ENCODE measurements at regions not wholly inside any gene's neighbourhood (a gene's known extent, or its start where the extent isn't known, plus 50 kb on each side); places are given as distances from the start of the nearest gene placed in this dataset.

DNA sequence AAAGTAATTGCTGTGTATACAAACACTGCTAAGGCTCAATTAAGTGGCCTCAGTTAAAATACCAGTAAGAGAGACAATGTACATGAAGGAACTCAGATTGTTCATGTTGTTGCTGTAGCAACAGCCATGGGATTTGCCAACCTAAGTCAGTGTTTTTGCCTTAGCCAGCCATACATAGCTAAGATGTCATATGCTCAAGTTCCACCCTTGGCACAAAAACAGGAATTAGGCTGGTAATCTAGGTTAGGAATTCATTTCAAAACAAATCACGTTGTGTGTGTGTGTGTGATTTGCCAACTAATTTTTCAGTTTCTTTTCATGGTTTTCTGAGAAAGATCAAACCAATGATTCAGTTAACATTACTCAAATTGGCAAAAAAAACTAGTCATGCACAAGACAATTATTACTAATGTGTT lies 143.7 kb upstream of the KCNMB2 start:
- TF ChIP-seq, protein P1, sequence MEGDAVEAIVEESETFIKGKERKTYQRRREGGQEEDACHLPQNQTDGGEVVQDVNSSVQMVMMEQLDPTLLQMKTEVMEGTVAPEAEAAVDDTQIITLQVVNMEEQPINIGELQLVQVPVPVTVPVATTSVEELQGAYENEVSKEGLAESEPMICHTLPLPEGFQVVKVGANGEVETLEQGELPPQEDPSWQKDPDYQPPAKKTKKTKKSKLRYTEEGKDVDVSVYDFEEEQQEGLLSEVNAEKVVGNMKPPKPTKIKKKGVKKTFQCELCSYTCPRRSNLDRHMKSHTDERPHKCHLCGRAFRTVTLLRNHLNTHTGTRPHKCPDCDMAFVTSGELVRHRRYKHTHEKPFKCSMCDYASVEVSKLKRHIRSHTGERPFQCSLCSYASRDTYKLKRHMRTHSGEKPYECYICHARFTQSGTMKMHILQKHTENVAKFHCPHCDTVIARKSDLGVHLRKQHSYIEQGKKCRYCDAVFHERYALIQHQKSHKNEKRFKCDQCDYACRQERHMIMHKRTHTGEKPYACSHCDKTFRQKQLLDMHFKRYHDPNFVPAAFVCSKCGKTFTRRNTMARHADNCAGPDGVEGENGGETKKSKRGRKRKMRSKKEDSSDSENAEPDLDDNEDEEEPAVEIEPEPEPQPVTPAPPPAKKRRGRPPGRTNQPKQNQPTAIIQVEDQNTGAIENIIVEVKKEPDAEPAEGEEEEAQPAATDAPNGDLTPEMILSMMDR (IDR thresholded peaks at IDR 0.05), result no peak
- TF ChIP-seq POLR2A (IDR thresholded peaks at IDR 0.05; ENCODE audit: low read depth) (no peak), POLR2AphosphoS5 (IDR thresholded peaks at IDR 0.05) (no peak)
